H1 (cell line): ENCODE measurements at regions not wholly inside any gene's neighbourhood (a gene's known extent, or its start where the extent isn't known, plus 50 kb on each side); places are given as distances from the start of the nearest gene placed in this dataset.

ENCODE experiments used
- CTCF ChIA-PET: fragments of 300-600 bp; sonication (Branson Sonifier 250); formaldehyde crosslinking; loops from one replicate; lab custom pipeline; 2021; ENCODE audit not compliant: partially characterized antibody; lab: Charles Lee
- POLR2A ChIA-PET: fragments of 300-600 bp; sonication (Branson Sonifier 250); formaldehyde crosslinking; loops from one replicate; lab custom pipeline; 2021; ENCODE audit warnings: inconsistent platforms; ENCODE audit not compliant: partially characterized antibody; lab: Charles Lee
- DNase-seq, 2 experiments: peaks; one replicate each; pipeline versions ENCODE4 v3.0.0 to v3.0.0-alpha.2; 2010 to 2022; ENCODE audit warnings: low spot score in 2 of 2, low read depth in 1 of 2, mixed read lengths in 1 of 2
- FAIRE-seq: peaks from 2 replicates; lab custom pipeline; 2011; peaks lifted over from hg19 to GRCh38; lab: Jason Lieb, UNC
- H2AFZ ChIP-seq: 2 replicates; pipeline ENCODE4 v1.8.1; 2012; ENCODE audit warnings: low read length, inconsistent platforms
- H2AK5ac ChIP-seq: 2 replicates; pipeline ENCODE4 v1.6.1; 2013; ENCODE audit warnings: low read depth, low read length
- H2BK120ac ChIP-seq: replicated peaks from 2 replicates; pipeline ENCODE3; 2013; ENCODE audit warnings: low read depth, low read length, inconsistent platforms
- H2BK12ac ChIP-seq: 2 replicates; pipeline ENCODE4 v1.6.1; 2013; ENCODE audit warnings: low read depth, low read length
- H2BK15ac ChIP-seq: 2 replicates; pipeline ENCODE4 v1.6.1; 2013; ENCODE audit warnings: low read length
- H2BK20ac ChIP-seq: 2 replicates; pipeline ENCODE4 v1.6.1; 2013; ENCODE audit warnings: low read length
- H2BK5ac ChIP-seq: 2 replicates; pipeline ENCODE4 v1.6.1; 2013; ENCODE audit warnings: low read depth, low read length
- H3K14ac ChIP-seq: 2 replicates; pipeline ENCODE4 v1.6.1; 2013; ENCODE audit warnings: inconsistent platforms; ENCODE audit not compliant: insufficient read length
- H3K18ac ChIP-seq: 2 replicates; pipeline ENCODE4 v1.6.1; 2013; ENCODE audit warnings: low read length; ENCODE audit errors: extremely low read depth
- H3K23ac ChIP-seq: 2 replicates; pipeline ENCODE4 v1.6.1; 2013; ENCODE audit warnings: inconsistent platforms; ENCODE audit not compliant: insufficient read length
- H3K23me2 ChIP-seq: 2 replicates; pipeline ENCODE4 v1.6.1; 2013; ENCODE audit warnings: low read depth, low read length
- H3K27ac ChIP-seq: 2 replicates; pipeline ENCODE4 v1.6.1; 2011; ENCODE audit warnings: low read depth, low read length, inconsistent platforms
- H3K27me3 ChIP-seq, 4 experiments: replicated peaks in 1 of 4; 1 replicate in 1 of 4; 2 replicates in 3 of 4; pipeline versions ENCODE4 v1.6.1 to v1.8.1; 2011 to 2013; ENCODE audit warnings: low read length in 3 of 4, mild to moderate bottlenecking in 3 of 4, inconsistent platforms in 2 of 4, mixed read lengths in 2 of 4, moderate library complexity in 1 of 4; ENCODE audit not compliant: control insufficient read depth in 3 of 4, insufficient read depth in 3 of 4; ENCODE audit errors: extremely low read depth in 1 of 4
- H3K36me3 ChIP-seq, 4 experiments: 2 replicates each; pipeline versions ENCODE4 v1.6.1 to v1.8.1; 2011 to 2013; ENCODE audit warnings: mild to moderate bottlenecking in 4 of 4, low read length in 3 of 4, moderate library complexity in 2 of 4, control low read depth in 1 of 4, inconsistent platforms in 1 of 4; ENCODE audit not compliant: insufficient read depth in 4 of 4, control insufficient read depth in 2 of 4
- H3K4ac ChIP-seq: replicated peaks from 2 replicates; pipeline ENCODE3; 2013; ENCODE audit warnings: low read length, low read depth, mixed read lengths, inconsistent platforms; ENCODE audit not compliant: insufficient read length
- H3K4me1 ChIP-seq, 4 experiments: replicated peaks in 1 of 4; 1 replicate in 1 of 4; 2 replicates in 3 of 4; pipeline versions ENCODE4 v1.6.1 to v1.8.1; 2011 to 2013; ENCODE audit warnings: low read length in 3 of 4, inconsistent platforms in 2 of 4, mixed read lengths in 1 of 4; ENCODE audit not compliant: insufficient read depth in 4 of 4, control insufficient read depth in 3 of 4
- H3K4me2 ChIP-seq, 2 experiments: 2 replicates each; pipeline versions ENCODE4 v1.6.1 to v1.8.1; 2011 to 2013; ENCODE audit warnings: low read depth in 2 of 2, low read length in 2 of 2, control low read depth in 1 of 2, inconsistent platforms in 1 of 2, mild to moderate bottlenecking in 1 of 2; ENCODE audit not compliant: insufficient read depth in 1 of 2
- H3K4me3 ChIP-seq, 4 experiments: fragments of 200-600, 300-600 bp in 1 of 4; sonication (generic), shearing (Covaris generic), sonication (Bioruptor Twin) in 1 of 4; 2 replicates each; pipeline versions ENCODE4 v1.5.1 to v1.8.1; 2011 to 2016; ENCODE audit warnings: low read length in 4 of 4, low read depth in 3 of 4, control low read depth in 2 of 4, inconsistent platforms in 2 of 4, mild to moderate bottlenecking in 2 of 4, mixed read lengths in 1 of 4, moderate library complexity in 1 of 4; ENCODE audit not compliant: insufficient read depth in 2 of 4; ENCODE audit errors: extremely low read depth in 1 of 4
- H3K56ac ChIP-seq: replicated peaks from 2 replicates; pipeline ENCODE3; 2013; ENCODE audit warnings: low read depth, mild to moderate bottlenecking, mixed read lengths, low read length, inconsistent platforms; ENCODE audit not compliant: insufficient read length
- H3K79me1 ChIP-seq: 2 replicates; pipeline ENCODE4 v1.6.1; 2013; ENCODE audit warnings: low read depth, low read length, control low read depth
- H3K79me2 ChIP-seq, 2 experiments: 2 replicates each; pipeline versions ENCODE4 v1.6.1 to v1.8.1; 2012 to 2013; ENCODE audit warnings: low read length in 2 of 2, mild to moderate bottlenecking in 2 of 2, inconsistent platforms in 1 of 2; ENCODE audit not compliant: insufficient read depth in 2 of 2, control insufficient read depth in 1 of 2
- H3K9ac ChIP-seq, 4 experiments: replicated peaks in 1 of 4; 1 replicate in 1 of 4; 2 replicates in 3 of 4; pipeline versions ENCODE4 v1.6.1 to v1.8.1; 2011 to 2013; ENCODE audit warnings: low read depth in 3 of 4, low read length in 3 of 4, control low read depth in 2 of 4, mild to moderate bottlenecking in 2 of 4, moderate library complexity in 2 of 4, inconsistent platforms in 1 of 4; ENCODE audit errors: extremely low read depth in 1 of 4
- H3K9me3 ChIP-seq, 2 experiments: 2 replicates each; pipeline versions ENCODE4 v1.6.1 to v1.8.1; 2012 to 2013; ENCODE audit warnings: mild to moderate bottlenecking in 2 of 2, moderate library complexity in 2 of 2, control low read depth in 1 of 2, inconsistent platforms in 1 of 2, low read depth in 1 of 2, low read length in 1 of 2, mixed read lengths in 1 of 2; ENCODE audit not compliant: insufficient read depth in 2 of 2
- H4K20me1 ChIP-seq, 2 experiments: replicated peaks in 1 of 2; 2 replicates each; pipeline versions ENCODE3 to v1.8.1; 2011 to 2013; ENCODE audit warnings: inconsistent platforms in 2 of 2, low read length in 2 of 2, mild to moderate bottlenecking in 1 of 2; ENCODE audit not compliant: insufficient read depth in 2 of 2, control insufficient read depth in 1 of 2
- H4K5ac ChIP-seq: 2 replicates; pipeline ENCODE4 v1.6.1; 2013; ENCODE audit warnings: low read length, low read depth, mixed read lengths, inconsistent platforms; ENCODE audit not compliant: insufficient read length
- H4K8ac ChIP-seq: 2 replicates; pipeline ENCODE4 v1.8.0; 2013; ENCODE audit warnings: mild to moderate bottlenecking, moderate library complexity, low read length, inconsistent platforms; ENCODE audit not compliant: insufficient read depth; ENCODE audit errors: extremely low read depth
- H4K91ac ChIP-seq: replicated peaks from 2 replicates; pipeline ENCODE3; 2013; ENCODE audit warnings: low read length, mixed read lengths, inconsistent platforms; ENCODE audit not compliant: insufficient read length
- CEBPB ChIP-seq: IDR thresholded peaks from 2 replicates; pipeline ENCODE4 v1.6.1; 2012; ENCODE audit warnings: low read depth, low read length
- ZNF274 ChIP-seq: IDR thresholded peaks from 2 replicates; pipeline ENCODE4 v1.7.0; 2012; ENCODE audit warnings: low read length, borderline replicate concordance; ENCODE audit errors: extremely low read depth
- WGBS, 2 experiments: shearing (Covaris generic) in 1 of 2; methylation state at CpG; one replicate each; pipeline versions ENCODE4 v1.1.6 to v1.1.7; 2013 to 2015; ENCODE audit warnings: low lambda C conversion rate in 2 of 2, mixed read lengths in 2 of 2, inconsistent platforms in 1 of 2, low coverage in 1 of 2, missing lambda C conversion rate in 1 of 2; ENCODE audit not compliant: insufficient replicate concordance in 2 of 2, insufficient coverage in 1 of 2, insufficient read length in 1 of 2; ENCODE audit errors: extremely low coverage in 1 of 2, missing lambda C conversion rate in 1 of 2; 5-methylcytosine and 5-hydroxymethylcytosine counted together

DNA sequence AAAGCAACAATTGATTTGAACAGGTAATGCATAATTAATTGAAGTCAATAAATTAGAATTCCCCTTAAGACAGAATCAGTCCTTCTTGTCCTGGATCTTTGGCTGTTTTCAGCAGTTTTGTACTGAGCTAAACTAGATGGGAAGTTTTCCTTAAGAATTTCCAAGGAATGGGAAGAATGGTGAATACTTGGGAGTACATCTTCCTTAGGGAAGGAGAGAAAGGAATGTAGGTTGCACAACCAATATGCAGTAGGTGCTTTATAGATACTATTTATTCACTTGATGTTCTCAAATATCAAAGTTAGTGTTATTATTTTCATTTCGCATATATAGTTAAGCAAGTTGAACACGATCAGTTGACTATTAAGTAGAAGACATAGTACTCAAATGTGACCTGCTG lies 183.5 kb upstream of the MAP1B start:
- Histone ChIP-seq H2BK120ac (no peak overlapping the region), H2BK15ac (no peak overlapping the region), H3K27ac (no peak overlapping the region), H3K4me1 (peaks cover 0 to 6% (median 2%) of the 10 kb centered on the region in 4 experiments; a peak in 2 of 7 replicates), H4K5ac (no peak overlapping the region), H3K23ac (no peak overlapping the region), H2BK20ac (no peak overlapping the region), H3K56ac (no peak overlapping the region), H3K9me3 (no peaks in the 10 kb centered on the region; a peak in 1 of 4 replicates), H3K27me3 (no peaks in the 10 kb centered on the region), H3K79me1 (no peaks in the 10 kb centered on the region), H2AK5ac (no peak overlapping the region), H3K23me2 (peaks cover 2% of the 10 kb centered on the region; the same call in 1 of the 2 replicates), H2AFZ (no peak overlapping the region), H3K36me3 (no peaks in the 10 kb centered on the region), H3K14ac (no peak overlapping the region), H4K20me1 (no peaks in the 10 kb centered on the region), H3K4me3 (no peak overlapping the region), H3K9ac (no peak overlapping the region), H4K8ac (no peak overlapping the region), H3K4ac (no peak overlapping the region), H3K18ac (no peak overlapping the region), H4K91ac (no peak overlapping the region), H2BK5ac (no peak overlapping the region)
- DNase-seq, result no peak
- 88% methylated on average over 2 of the region's 2 CpGs; no CpG with 5 or more reads in 1 of the 2 experiments for WGBS, 2 experiments
- no peak for FAIRE-seq
- POLR2A ChIA-PET, result no interaction called here
- CTCF ChIA-PET, result interaction anchor here (1.0 to 2.1 kb wide), 2 partner anchors 20 to 141 kb away, joined by 3 to 5 read pairs; no protein-coding TSS in a partner anchor
- TF ChIP-seq CEBPB (peak; percentile 57; the same call in 1 of the 2 replicates), ZNF274 (no peak)
- TF ChIP-seq, all 59 proteins: peak for 1
- Histone ChIP-seq H3K79me2 (no peaks in the 10 kb centered on the region), H3K4me2 (no peak overlapping the region), H2BK12ac (no peak overlapping the region)
